SK-N-SH (cell line): ENCODE measurements at regions not wholly inside any gene's neighbourhood (a gene's known extent, or its start where the extent isn't known, plus 50 kb on each side); places are given as distances from the start of the nearest gene placed in this dataset.

Experiments
- FOXM1 ChIP-seq: IDR thresholded peaks from 2 replicates; pipeline ENCODE4 v1.4.0; 2012; ENCODE audit warnings: low read depth, mild to moderate bottlenecking
- GABPA ChIP-seq: IDR thresholded peaks from 2 replicates; pipeline ENCODE4 v1.4.0; 2012; ENCODE audit warnings: low read depth, mild to moderate bottlenecking
- NFIC ChIP-seq: IDR thresholded peaks from 2 replicates; pipeline ENCODE4 v1.4.0; 2012; ENCODE audit warnings: borderline replicate concordance
- RAD21 ChIP-seq: IDR thresholded peaks from 2 replicates; pipeline ENCODE4 v1.6.1; 2012; ENCODE audit warnings: mild to moderate bottlenecking, low read length
- TEAD4 ChIP-seq: IDR thresholded peaks from 2 replicates; pipeline ENCODE4 v1.4.0; 2012; ENCODE audit warnings: mild to moderate bottlenecking, borderline replicate concordance; ENCODE audit not compliant: insufficient read depth
- YY1 ChIP-seq: IDR thresholded peaks from 2 replicates; pipeline ENCODE4 v1.4.0; 2012; ENCODE audit warnings: low read depth, mild to moderate bottlenecking
- TF ChIP-seq, protein P1 (sequence below): fragments of 200-600 bp; sonication (generic); IDR thresholded peaks from 2 replicates; pipeline ENCODE4 v1.6.1; 2017; ENCODE audit warnings: antibody characterized with exemption, mild to moderate bottlenecking, moderate library complexity
- TF ChIP-seq, protein P2 (sequence below): IDR thresholded peaks from 2 replicates; pipeline ENCODE4 v1.6.1; 2012; ENCODE audit warnings: mild to moderate bottlenecking, low read depth, low read length, moderate library complexity

DNA sequence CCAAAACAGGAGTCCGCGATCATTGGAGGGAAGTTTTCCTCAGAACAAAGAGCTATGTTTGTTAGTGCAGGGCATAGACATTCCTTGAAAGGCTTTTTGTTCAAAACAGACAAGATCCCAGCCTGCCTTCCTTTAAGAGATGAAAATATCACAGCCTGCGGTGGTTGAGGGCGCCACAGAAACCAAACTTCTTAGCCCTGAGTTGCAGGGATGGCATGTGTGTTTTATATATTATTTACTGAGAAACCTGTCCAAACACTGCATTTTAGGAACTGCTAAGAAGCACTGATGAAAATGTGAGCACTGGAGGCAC lies 57.5 kb upstream of the TMEM178A start:
- TF ChIP-seq, protein P1, sequence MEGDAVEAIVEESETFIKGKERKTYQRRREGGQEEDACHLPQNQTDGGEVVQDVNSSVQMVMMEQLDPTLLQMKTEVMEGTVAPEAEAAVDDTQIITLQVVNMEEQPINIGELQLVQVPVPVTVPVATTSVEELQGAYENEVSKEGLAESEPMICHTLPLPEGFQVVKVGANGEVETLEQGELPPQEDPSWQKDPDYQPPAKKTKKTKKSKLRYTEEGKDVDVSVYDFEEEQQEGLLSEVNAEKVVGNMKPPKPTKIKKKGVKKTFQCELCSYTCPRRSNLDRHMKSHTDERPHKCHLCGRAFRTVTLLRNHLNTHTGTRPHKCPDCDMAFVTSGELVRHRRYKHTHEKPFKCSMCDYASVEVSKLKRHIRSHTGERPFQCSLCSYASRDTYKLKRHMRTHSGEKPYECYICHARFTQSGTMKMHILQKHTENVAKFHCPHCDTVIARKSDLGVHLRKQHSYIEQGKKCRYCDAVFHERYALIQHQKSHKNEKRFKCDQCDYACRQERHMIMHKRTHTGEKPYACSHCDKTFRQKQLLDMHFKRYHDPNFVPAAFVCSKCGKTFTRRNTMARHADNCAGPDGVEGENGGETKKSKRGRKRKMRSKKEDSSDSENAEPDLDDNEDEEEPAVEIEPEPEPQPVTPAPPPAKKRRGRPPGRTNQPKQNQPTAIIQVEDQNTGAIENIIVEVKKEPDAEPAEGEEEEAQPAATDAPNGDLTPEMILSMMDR = no peak
- TF ChIP-seq, protein P2, sequence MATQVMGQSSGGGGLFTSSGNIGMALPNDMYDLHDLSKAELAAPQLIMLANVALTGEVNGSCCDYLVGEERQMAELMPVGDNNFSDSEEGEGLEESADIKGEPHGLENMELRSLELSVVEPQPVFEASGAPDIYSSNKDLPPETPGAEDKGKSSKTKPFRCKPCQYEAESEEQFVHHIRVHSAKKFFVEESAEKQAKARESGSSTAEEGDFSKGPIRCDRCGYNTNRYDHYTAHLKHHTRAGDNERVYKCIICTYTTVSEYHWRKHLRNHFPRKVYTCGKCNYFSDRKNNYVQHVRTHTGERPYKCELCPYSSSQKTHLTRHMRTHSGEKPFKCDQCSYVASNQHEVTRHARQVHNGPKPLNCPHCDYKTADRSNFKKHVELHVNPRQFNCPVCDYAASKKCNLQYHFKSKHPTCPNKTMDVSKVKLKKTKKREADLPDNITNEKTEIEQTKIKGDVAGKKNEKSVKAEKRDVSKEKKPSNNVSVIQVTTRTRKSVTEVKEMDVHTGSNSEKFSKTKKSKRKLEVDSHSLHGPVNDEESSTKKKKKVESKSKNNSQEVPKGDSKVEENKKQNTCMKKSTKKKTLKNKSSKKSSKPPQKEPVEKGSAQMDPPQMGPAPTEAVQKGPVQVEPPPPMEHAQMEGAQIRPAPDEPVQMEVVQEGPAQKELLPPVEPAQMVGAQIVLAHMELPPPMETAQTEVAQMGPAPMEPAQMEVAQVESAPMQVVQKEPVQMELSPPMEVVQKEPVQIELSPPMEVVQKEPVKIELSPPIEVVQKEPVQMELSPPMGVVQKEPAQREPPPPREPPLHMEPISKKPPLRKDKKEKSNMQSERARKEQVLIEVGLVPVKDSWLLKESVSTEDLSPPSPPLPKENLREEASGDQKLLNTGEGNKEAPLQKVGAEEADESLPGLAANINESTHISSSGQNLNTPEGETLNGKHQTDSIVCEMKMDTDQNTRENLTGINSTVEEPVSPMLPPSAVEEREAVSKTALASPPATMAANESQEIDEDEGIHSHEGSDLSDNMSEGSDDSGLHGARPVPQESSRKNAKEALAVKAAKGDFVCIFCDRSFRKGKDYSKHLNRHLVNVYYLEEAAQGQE = no peak
- TF ChIP-seq FOXM1 (no peak), NFIC (no peak), GABPA (no peak), YY1 (no peak), RAD21 (no peak), TEAD4 (no peak)
